IMR-90 (cell line): ENCODE measurements at regions not wholly inside any gene's neighbourhood (a gene's known extent, or its start where the extent isn't known, plus 50 kb on each side); places are given as distances from the start of the nearest gene placed in this dataset.

Source experiments
- ATAC-seq: fragments of 200-7000 bp; cut with Tn5 transposase; 2 replicates; pipeline ENCODE4 v1.9.1; 2020; ENCODE audit warnings: low read depth, mild to moderate bottlenecking, moderate library complexity
- BruUV-seq: library from RNA; stranded (reverse); fragments of 400-500 nt; replicated peaks from 2 replicates; lab custom pipeline; 2021; lab: Mats Ljungman, UMichigan
- CTCF ChIA-PET: fragments of 300-600 bp; formaldehyde crosslinking; extraction: SDS; loops from one replicate; lab custom pipeline; 2021; ENCODE audit warnings: antibody characterized with exemption; lab: Yijun Ruan, JAX
- POLR2A ChIA-PET: fragments of 300-600 bp; sonication (Branson Sonifier 250); formaldehyde crosslinking; loops from one replicate; lab custom pipeline; 2022; ENCODE audit warnings: antibody characterized with exemption; ENCODE audit not compliant: unreplicated experiment; lab: Charles Lee
- DNase-seq: peaks from one replicate; pipeline ENCODE4 v3.0.0; 2013
- H2AFZ ChIP-seq: replicated peaks from 2 replicates; pipeline ENCODE3; 2013; ENCODE audit warnings: low read length, mild to moderate bottlenecking; ENCODE audit not compliant: poor library complexity
- H2AK5ac ChIP-seq: 2 replicates; pipeline ENCODE4 v1.6.1; 2013; ENCODE audit warnings: low read depth, low read length, inconsistent platforms
- H2AK9ac ChIP-seq: replicated peaks from 2 replicates; pipeline ENCODE3; 2013; ENCODE audit warnings: mild to moderate bottlenecking, low read depth, low read length, moderate library complexity; ENCODE audit not compliant: poor library complexity
- H2BK120ac ChIP-seq: 2 replicates; pipeline ENCODE4 v1.6.1; 2013; ENCODE audit warnings: low read depth, low read length, inconsistent platforms
- H2BK15ac ChIP-seq: 3 replicates; pipeline ENCODE4 v1.6.1; 2013; ENCODE audit warnings: low read depth, low read length, inconsistent platforms
- H2BK20ac ChIP-seq: 2 replicates; pipeline ENCODE4 v1.6.1; 2013; ENCODE audit warnings: low read depth, mild to moderate bottlenecking, inconsistent platforms, low read length, moderate library complexity
- H2BK5ac ChIP-seq: 2 replicates; pipeline ENCODE4 v1.6.1; 2013; ENCODE audit warnings: mild to moderate bottlenecking, low read depth, low read length, inconsistent platforms; ENCODE audit not compliant: poor library complexity, severe bottlenecking
- H3K14ac ChIP-seq: replicated peaks from 2 replicates; pipeline ENCODE4 v1.6.1; 2013; ENCODE audit warnings: low read depth, low read length, inconsistent platforms
- H3K18ac ChIP-seq: 2 replicates; pipeline ENCODE4 v1.6.1; 2013; ENCODE audit warnings: low read depth, low read length, control low read depth
- H3K23ac ChIP-seq: 2 replicates; pipeline ENCODE4 v1.6.1; 2013; ENCODE audit warnings: low read depth, low read length, inconsistent platforms
- H3K27ac ChIP-seq: 2 replicates; pipeline ENCODE4 v1.5.1; 2013; ENCODE audit warnings: mild to moderate bottlenecking, control low read depth, low read length; ENCODE audit not compliant: insufficient read depth
- H3K27me3 ChIP-seq: 2 replicates; pipeline ENCODE4 v1.6.1; 2013; ENCODE audit warnings: low read length; ENCODE audit not compliant: control insufficient read depth, insufficient read depth
- H3K36me3 ChIP-seq: 2 replicates; pipeline ENCODE4 v1.6.1; 2013; ENCODE audit warnings: low read length, mixed read lengths; ENCODE audit not compliant: control insufficient read depth, insufficient read depth
- H3K4ac ChIP-seq: 2 replicates; pipeline ENCODE4 v1.6.1; 2013; ENCODE audit warnings: low read depth, low read length, inconsistent platforms
- H3K4me1 ChIP-seq: 2 replicates; pipeline ENCODE4 v1.6.1; 2013; ENCODE audit warnings: low read length, mixed read lengths; ENCODE audit not compliant: control insufficient read depth, insufficient read depth
- H3K4me2 ChIP-seq: 2 replicates; pipeline ENCODE4 v1.6.1; 2013; ENCODE audit warnings: low read depth, mild to moderate bottlenecking, control low read depth, low read length, moderate library complexity
- H3K4me3 ChIP-seq: 2 replicates; pipeline ENCODE4 v1.5.1; 2013; ENCODE audit warnings: low read depth, mild to moderate bottlenecking, control low read depth, low read length, moderate library complexity; ENCODE audit not compliant: insufficient read depth
- H3K56ac ChIP-seq: 2 replicates; pipeline ENCODE4 v1.6.1; 2013; ENCODE audit warnings: low read length, inconsistent platforms; ENCODE audit not compliant: insufficient read depth; ENCODE audit errors: extremely low read depth
- H3K79me1 ChIP-seq, 2 experiments: 2 replicates each; pipeline ENCODE4 v1.6.1; 2013; ENCODE audit warnings: low read length in 2 of 2, inconsistent platforms in 1 of 2, low read depth in 1 of 2
- H3K9ac ChIP-seq: 2 replicates; pipeline ENCODE4 v1.6.1; 2013; ENCODE audit warnings: low read depth, low read length, control low read depth
- H3K9me1 ChIP-seq: 2 replicates; pipeline ENCODE4 v1.6.1; 2013; ENCODE audit warnings: low read length, inconsistent platforms; ENCODE audit not compliant: insufficient read depth
- H3K9me3 ChIP-seq: 2 replicates; pipeline ENCODE4 v1.6.1; 2013; ENCODE audit warnings: low read length; ENCODE audit not compliant: control insufficient read depth, insufficient read depth
- H4K20me1 ChIP-seq: 2 replicates; pipeline ENCODE4 v1.6.1; 2013; ENCODE audit warnings: low read length, inconsistent platforms; ENCODE audit not compliant: insufficient read depth
- H4K5ac ChIP-seq: 2 replicates; pipeline ENCODE4 v1.6.1; 2013; ENCODE audit warnings: mild to moderate bottlenecking, low read depth, low read length, control low read depth
- H4K8ac ChIP-seq, 2 experiments: 2 replicates each; pipeline ENCODE4 v1.6.1; 2013; ENCODE audit warnings: low read depth in 2 of 2, low read length in 2 of 2, control low read depth in 1 of 2, inconsistent platforms in 1 of 2
- H4K91ac ChIP-seq: 2 replicates; pipeline ENCODE4 v1.6.1; 2013; ENCODE audit warnings: low read depth, low read length, inconsistent platforms; ENCODE audit not compliant: insufficient read depth
- BHLHE40 ChIP-seq: fragments of 150-350 bp; IDR thresholded peaks from 2 replicates; pipeline ENCODE4 v1.6.1; 2016; ENCODE audit warnings: mild to moderate bottlenecking, low read depth, low read length
- CEBPB ChIP-seq: IDR thresholded peaks from 2 replicates; pipeline ENCODE4 v1.6.1; 2012; ENCODE audit warnings: low read depth, low read length, improper control_type of control experiment
- CHD1 ChIP-seq: IDR thresholded peaks from 2 replicates; pipeline ENCODE4 v1.6.1; 2012; ENCODE audit warnings: low read depth, low read length, improper control_type of control experiment
- FOS ChIP-seq: fragments of 150-350 bp; IDR thresholded peaks from 2 replicates; pipeline ENCODE4 v1.6.1; 2016; ENCODE audit warnings: low read depth, low read length
- MAFK ChIP-seq: IDR thresholded peaks from 2 replicates; pipeline ENCODE4 v1.6.1; 2012; ENCODE audit warnings: low read depth, low read length, improper control_type of control experiment
- MAZ ChIP-seq: IDR thresholded peaks from 2 replicates; pipeline ENCODE4 v1.6.1; 2012; ENCODE audit warnings: low read depth, mild to moderate bottlenecking, low read length, improper control_type of control experiment, moderate library complexity, borderline replicate concordance
- MXI1 ChIP-seq: IDR thresholded peaks from 2 replicates; pipeline ENCODE4 v1.6.1; 2012; ENCODE audit warnings: low read depth, mild to moderate bottlenecking, low read length, moderate library complexity, borderline replicate concordance
- NFE2L2 ChIP-seq: fragments of 150-350 bp; IDR thresholded peaks from 2 replicates; pipeline ENCODE4 v1.6.1; 2016; ENCODE audit warnings: low read depth, mild to moderate bottlenecking, low read length
- POLR2A ChIP-seq: IDR thresholded peaks from 2 replicates; pipeline ENCODE4 v1.6.1; 2012; ENCODE audit warnings: mild to moderate bottlenecking, low read depth, low read length
- RAD21 ChIP-seq: IDR thresholded peaks from 2 replicates; pipeline ENCODE4 v1.6.1; 2012; ENCODE audit warnings: low read length, improper control_type of control experiment
- RCOR1 ChIP-seq: IDR thresholded peaks from 2 replicates; pipeline ENCODE4 v1.6.1; 2012; ENCODE audit warnings: mild to moderate bottlenecking, low read length, improper control_type of control experiment; ENCODE audit not compliant: insufficient replicate concordance
- RFX5 ChIP-seq: IDR thresholded peaks from 2 replicates; pipeline ENCODE4 v1.8.0; 2012; ENCODE audit warnings: low read depth, mild to moderate bottlenecking, low read length, moderate library complexity
- SMC3 ChIP-seq: fragments of 150-350 bp; IDR thresholded peaks from 2 replicates; pipeline ENCODE4 v1.6.1; 2016; ENCODE audit warnings: low read depth, mild to moderate bottlenecking, antibody characterized with exemption, low read length, moderate library complexity
- WGBS, 2 experiments: methylation state at CpG; one replicate each; pipeline versions ENCODE4 v1.1.5 to v1.1.7; 2013; ENCODE audit warnings: missing lambda C conversion rate in 2 of 2; ENCODE audit not compliant: insufficient read length in 1 of 2; ENCODE audit errors: extremely low coverage in 2 of 2; 5-methylcytosine and 5-hydroxymethylcytosine counted together
- dilution Hi-C: fragments of 300-500 bp; cut with HindIII; formaldehyde crosslinking; loops from one replicate; pipeline ENCODE4 v1.14.3; 2018; ENCODE audit warnings: low sequenced_read_pairs; ENCODE audit not compliant: unreplicated experiment
- in situ Hi-C: fragments of 300-500 bp; cut with MboI; formaldehyde crosslinking; loops from 3 replicates; pipeline ENCODE4 v1.14.3; 2019; ENCODE audit warnings: low sequenced_read_pairs, inconsistent platforms, mixed read lengths
- intact Hi-C: fragments of 100-400 bp; cut with micrococcal nuclease; formaldehyde crosslinking; loops from 2 replicates; pipeline ENCODE4 v1.10.0; 2022
- TF ChIP-seq, protein P1 (sequence below): conservative IDR thresholded peaks from 2 replicates; pipeline ENCODE4 v1.5.1; 2012; ENCODE audit warnings: mild to moderate bottlenecking, low read depth, low read length, improper control_type of control experiment
- TF ChIP-seq, protein P2 (sequence below): fragments of 150-350 bp; IDR thresholded peaks from 2 replicates; pipeline ENCODE4 v1.6.1; 2017; ENCODE audit warnings: mild to moderate bottlenecking, antibody characterized with exemption, low read length, low read depth
- TF ChIP-seq, protein P3 (sequence below): fragments of 150-350 bp; IDR thresholded peaks from 2 replicates; pipeline ENCODE4 v1.6.1; 2016; ENCODE audit warnings: low read depth, mild to moderate bottlenecking, low read length, moderate library complexity, borderline replicate concordance

DNA sequence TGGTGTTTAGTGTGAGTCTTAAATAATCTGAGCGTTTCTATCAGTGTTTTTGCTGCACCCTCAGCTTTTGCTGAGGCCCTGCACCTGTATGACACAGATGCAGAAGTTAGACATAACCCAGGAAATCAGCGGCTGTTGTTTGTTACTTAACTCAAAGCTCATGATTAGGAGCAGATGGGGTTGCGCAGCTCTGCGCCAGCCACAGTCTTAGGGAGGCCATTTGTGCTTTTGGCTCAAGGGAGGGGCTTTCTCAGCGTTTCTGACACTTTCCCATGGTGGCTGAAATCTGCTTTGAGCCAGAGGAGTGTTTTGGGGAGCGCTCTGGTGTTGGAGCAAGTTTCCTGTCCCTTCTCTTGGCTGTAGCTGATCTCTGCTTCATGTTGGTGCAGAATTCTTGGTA is 433.8 kb downstream of the NAF1 start:
- WGBS, 2 experiments, result 0% methylated on average over 1 of the region's 6 CpGs; no CpG with 5 or more reads in 1 of the 2 experiments
- H3K23ac ChIP-seq, result no peak overlapping the region
- H4K5ac ChIP-seq, result no peak overlapping the region
- H3K4me2 ChIP-seq, result no peak overlapping the region
- H4K8ac ChIP-seq, result no peak overlapping the region
- DNase-seq (no peak), ATAC-seq (no peak)
- H3K4me1 ChIP-seq, result no peaks in the 10 kb centered on the region
- H3K9me1 ChIP-seq, result no peaks in the 10 kb centered on the region
- CTCF ChIA-PET, result no interaction called here
- no peak overlapping the region for H3K18ac ChIP-seq
- no peak overlapping the region for H3K14ac ChIP-seq
- H2BK15ac ChIP-seq, result no peak overlapping the region
- intact Hi-C loops (no loop called here), in situ Hi-C loops (no loop called here), dilution Hi-C loops (no loop called here)
- H2BK5ac ChIP-seq, result no peak overlapping the region
- BruUV-seq, result no TSS peak
- no peaks in the 10 kb centered on the region for H3K79me1 ChIP-seq
- POLR2A ChIA-PET, result no interaction called here
- no peak overlapping the region for H2AK5ac ChIP-seq
- no peak overlapping the region for H2BK120ac ChIP-seq
- no peak overlapping the region for H3K4me3 ChIP-seq
- TF ChIP-seq, protein P1, sequence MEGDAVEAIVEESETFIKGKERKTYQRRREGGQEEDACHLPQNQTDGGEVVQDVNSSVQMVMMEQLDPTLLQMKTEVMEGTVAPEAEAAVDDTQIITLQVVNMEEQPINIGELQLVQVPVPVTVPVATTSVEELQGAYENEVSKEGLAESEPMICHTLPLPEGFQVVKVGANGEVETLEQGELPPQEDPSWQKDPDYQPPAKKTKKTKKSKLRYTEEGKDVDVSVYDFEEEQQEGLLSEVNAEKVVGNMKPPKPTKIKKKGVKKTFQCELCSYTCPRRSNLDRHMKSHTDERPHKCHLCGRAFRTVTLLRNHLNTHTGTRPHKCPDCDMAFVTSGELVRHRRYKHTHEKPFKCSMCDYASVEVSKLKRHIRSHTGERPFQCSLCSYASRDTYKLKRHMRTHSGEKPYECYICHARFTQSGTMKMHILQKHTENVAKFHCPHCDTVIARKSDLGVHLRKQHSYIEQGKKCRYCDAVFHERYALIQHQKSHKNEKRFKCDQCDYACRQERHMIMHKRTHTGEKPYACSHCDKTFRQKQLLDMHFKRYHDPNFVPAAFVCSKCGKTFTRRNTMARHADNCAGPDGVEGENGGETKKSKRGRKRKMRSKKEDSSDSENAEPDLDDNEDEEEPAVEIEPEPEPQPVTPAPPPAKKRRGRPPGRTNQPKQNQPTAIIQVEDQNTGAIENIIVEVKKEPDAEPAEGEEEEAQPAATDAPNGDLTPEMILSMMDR, result no peak
- no peak for TF ChIP-seq RAD21
- TF ChIP-seq RCOR1, result no peak
- TF ChIP-seq MAZ, result no peak
- no peak for TF ChIP-seq RFX5
- TF ChIP-seq CHD1, result no peak
- no peak for TF ChIP-seq FOS
- no peak for TF ChIP-seq SMC3
- TF ChIP-seq MXI1, result no peak
- no peak for TF ChIP-seq POLR2A
- TF ChIP-seq BHLHE40, result no peak
- TF ChIP-seq NFE2L2, result no peak
- no peak for TF ChIP-seq MAFK
- TF ChIP-seq, protein P2, sequence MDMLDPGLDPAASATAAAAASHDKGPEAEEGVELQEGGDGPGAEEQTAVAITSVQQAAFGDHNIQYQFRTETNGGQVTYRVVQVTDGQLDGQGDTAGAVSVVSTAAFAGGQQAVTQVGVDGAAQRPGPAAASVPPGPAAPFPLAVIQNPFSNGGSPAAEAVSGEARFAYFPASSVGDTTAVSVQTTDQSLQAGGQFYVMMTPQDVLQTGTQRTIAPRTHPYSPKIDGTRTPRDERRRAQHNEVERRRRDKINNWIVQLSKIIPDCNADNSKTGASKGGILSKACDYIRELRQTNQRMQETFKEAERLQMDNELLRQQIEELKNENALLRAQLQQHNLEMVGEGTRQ, result no peak
- no peak for TF ChIP-seq CEBPB
- TF ChIP-seq, protein P3, sequence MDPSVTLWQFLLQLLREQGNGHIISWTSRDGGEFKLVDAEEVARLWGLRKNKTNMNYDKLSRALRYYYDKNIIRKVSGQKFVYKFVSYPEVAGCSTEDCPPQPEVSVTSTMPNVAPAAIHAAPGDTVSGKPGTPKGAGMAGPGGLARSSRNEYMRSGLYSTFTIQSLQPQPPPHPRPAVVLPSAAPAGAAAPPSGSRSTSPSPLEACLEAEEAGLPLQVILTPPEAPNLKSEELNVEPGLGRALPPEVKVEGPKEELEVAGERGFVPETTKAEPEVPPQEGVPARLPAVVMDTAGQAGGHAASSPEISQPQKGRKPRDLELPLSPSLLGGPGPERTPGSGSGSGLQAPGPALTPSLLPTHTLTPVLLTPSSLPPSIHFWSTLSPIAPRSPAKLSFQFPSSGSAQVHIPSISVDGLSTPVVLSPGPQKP, result no peak
- H4K20me1 ChIP-seq, result no peaks in the 10 kb centered on the region
- no peak overlapping the region for H4K91ac ChIP-seq
- no peak overlapping the region for H2AK9ac ChIP-seq
- no peak overlapping the region for H2AFZ ChIP-seq
- H3K9me3 ChIP-seq, result peaks cover 6% of the 10 kb centered on the region; the same call in 1 of the 2 replicates
- no peak overlapping the region for H3K27ac ChIP-seq
- H3K56ac ChIP-seq, result no peak overlapping the region
- H3K4ac ChIP-seq, result no peak overlapping the region
- H2BK20ac ChIP-seq, result no peak overlapping the region
- H3K9ac ChIP-seq, result no peak overlapping the region
- no peaks in the 10 kb centered on the region for H3K36me3 ChIP-seq
- no peaks in the 10 kb centered on the region for H3K27me3 ChIP-seq
